Germinal center (tissue), 1 donor: ENCODE measurements at regions not wholly inside any gene's neighbourhood (a gene's known extent, or its start where the extent isn't known, plus 50 kb on each side); places are given as distances from the start of the nearest gene placed in this dataset.
"Not testable (repeated sequence)": the region's sequence is repeated elsewhere in the genome, so short reads cannot be mapped to it uniquely, and the experiment has no call there.

Experiments
- DNase-seq: peaks from one replicate; pipeline ENCODE4 v3.0.0; 2012; ENCODE audit warnings: mixed read lengths, low spot score

DNA sequence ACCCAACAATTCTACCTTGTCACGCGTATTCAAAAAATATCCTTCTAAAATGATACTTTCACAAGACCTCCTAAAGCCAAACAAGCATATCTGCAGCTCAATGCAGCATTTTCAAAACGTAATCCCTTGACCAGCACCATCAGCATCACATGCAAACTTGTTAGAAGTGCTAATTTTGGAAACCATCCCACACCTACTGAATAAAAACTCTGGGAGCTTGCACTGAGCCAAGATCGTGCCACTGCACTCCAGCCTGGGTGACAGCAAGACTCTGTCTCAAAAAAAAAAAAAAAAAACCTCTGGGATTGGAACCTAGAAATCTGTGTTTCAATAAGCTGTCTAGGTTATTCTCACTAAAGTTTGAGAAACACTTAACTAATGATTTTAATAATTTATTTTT, 223.3 kb upstream of the CCDC54 start:
- DNase-seq, result no peak

DNA sequence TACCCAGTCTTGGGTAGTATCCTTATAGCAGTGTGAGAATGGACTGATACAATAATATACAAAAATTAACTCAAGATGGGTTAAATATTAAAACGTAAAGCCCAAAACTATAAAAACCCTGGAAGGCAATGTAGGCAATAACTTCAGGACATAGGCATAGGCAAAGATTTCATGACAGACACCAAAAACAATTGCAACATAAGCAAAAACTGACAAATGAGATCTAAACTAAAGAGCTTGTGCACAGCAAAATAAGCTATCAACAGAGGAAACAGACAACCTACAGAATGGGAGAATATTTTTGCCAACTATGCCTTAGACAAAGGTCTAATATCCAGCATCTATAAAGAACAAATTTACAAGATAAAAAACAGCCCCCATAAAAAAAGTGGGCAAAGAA, 204.8 kb upstream of the CCDC54 start:
- no peak for DNase-seq

- DNase-seq, result no peak
Measured at GRCh38 chr3:107184375-107184774, 192.9 kb upstream of the CCDC54 start.

DNA sequence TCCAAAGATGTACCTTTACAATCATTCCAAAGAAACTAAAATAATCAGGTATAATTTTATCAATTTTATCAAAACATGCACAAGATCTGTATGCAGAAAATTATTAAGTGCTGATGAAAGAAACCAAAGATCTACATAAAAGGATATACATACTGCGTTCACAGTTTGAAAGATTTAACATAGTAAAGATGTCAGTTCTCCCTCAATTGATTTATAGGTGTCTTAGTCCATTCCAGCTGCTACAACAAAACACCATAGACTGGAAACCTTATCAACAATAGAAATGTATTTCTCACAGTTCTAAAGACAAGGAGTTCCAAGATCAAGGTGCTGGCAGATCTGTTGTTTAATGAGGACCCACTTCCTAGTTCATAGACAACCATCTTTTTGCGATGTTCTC, 189.0 kb upstream of the CCDC54 start:
- DNase-seq, result no peak

DNA sequence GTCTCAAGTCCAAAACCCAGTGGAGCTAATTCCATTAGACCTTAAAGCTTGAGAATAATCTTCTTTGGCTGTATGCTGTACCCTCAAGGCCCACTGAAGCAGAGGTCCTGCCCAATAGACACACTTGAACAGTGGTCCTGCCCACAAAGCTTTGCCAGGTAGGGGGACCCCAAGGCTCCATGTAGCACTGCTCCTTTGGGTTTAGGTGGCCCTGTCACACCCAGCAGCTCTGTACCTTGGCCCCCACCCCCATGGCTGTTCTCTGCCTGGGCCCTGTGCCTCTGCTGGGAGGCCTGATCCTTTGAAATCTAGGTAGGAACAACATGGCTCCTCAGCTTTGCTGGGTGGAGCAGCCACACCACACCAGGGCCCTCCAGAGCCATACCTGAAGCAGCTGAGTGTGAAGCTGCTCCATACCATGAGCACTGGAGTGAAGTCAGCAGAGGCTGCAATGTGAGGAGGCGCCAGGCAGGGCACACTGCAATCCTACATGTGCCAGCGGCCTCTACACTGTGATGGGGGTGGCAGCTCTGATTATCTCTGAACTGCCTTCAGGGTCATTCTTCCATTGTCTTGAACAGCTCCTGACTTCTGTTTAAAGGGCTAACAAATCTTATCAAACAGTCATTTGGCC, 188.0 kb upstream of the CCDC54 start:
- DNase-seq, result no peak

GRCh38 chr3:107193116-107193515, 184.1 kb upstream of the CCDC54 start:
- no peak for DNase-seq

- DNase-seq, result no peak
Measured at GRCh38 chr3:107198581-107199181, 178.6 kb upstream of the CCDC54 start.

- DNase-seq, result no peak
Measured at GRCh38 chr3:107201146-107201545, 176.1 kb upstream of the CCDC54 start.

DNA sequence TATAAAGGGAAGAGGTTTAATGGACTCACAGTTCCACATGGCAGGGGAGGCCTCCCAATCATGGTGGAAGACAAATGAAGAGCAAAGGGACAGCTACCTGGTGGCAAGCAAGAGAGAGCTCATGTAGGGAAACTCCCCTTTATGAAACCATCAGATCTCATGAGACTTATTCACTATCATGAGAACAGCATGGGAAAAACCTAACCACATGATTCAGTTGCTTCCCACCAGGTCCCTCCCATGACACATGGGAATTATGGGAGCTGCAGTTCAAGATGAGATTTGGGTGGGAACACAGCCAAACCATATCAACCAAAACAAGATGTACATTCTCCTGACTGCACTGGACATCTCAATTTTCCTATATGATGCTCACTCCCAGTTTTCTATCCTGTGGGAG, 174.4 kb upstream of the CCDC54 start:
- not testable (repeated sequence) for DNase-seq

DNA sequence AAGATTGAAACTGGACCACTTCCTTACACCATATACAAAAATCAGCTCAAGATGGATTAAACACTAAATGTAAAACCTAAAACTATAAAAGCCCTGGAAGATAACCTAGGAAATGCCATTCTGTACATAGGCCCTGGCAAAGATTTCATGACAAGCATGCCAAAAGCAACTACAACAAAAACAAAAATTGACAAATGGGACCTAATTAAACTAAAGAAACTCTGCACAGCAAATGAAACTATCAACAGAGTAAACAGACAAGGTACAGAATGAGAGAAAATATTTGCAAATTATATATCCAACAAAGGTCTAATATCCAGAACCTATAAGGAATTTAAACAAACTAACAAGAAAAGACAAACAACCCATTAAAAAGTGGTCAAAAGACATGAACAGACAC, 173.1 kb upstream of the CCDC54 start:
- no peak for DNase-seq

DNA sequence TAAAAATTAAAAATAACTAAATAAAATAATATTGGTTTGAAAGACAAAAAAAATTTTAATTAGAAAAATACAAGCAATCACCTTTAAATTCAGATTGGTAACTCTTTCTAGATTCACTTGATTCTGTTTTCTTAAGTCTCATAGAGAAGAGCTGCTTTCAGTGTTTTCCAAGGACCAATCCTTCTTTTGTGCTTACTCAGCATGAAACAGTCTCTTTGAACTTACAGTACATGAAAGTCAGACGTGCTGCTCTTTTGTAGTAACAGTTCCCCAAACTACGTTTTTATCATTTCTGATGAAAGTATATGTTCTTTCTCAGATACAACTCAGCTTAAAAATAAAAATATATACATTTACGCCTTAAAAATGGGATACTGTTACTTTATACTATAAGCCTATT, 171.9 kb upstream of the CCDC54 start:
- no peak for DNase-seq

- DNase-seq, result peak; percentile 32
Measured at GRCh38 chr3:107206141-107206540, 171.1 kb upstream of the CCDC54 start.

- no peak for DNase-seq
Measured at GRCh38 chr3:107206945-107207344, 170.3 kb upstream of the CCDC54 start.

DNA sequence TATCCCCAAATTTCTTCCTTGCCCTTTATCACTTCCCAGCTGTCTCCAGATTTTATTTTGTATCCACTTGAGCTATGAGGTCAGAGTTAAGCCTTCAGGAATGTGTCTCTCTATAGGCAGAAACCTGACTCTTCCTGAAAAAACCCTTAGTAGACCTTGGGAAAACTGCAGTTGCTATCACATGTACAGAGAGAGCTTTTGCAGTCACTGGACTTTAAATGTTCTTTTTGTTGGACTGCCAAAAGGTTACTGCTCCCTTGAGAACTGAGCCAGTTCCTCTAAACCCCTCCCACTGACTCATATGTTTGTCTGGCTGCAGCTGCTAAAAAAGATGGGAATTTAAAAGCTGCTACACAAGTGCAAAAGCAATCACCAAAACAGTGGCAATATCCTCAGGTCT, 169.1 kb upstream of the CCDC54 start:
- DNase-seq, result no peak

GRCh38 chr3:107208796-107209195, 168.4 kb upstream of the CCDC54 start:
- no peak for DNase-seq

DNA sequence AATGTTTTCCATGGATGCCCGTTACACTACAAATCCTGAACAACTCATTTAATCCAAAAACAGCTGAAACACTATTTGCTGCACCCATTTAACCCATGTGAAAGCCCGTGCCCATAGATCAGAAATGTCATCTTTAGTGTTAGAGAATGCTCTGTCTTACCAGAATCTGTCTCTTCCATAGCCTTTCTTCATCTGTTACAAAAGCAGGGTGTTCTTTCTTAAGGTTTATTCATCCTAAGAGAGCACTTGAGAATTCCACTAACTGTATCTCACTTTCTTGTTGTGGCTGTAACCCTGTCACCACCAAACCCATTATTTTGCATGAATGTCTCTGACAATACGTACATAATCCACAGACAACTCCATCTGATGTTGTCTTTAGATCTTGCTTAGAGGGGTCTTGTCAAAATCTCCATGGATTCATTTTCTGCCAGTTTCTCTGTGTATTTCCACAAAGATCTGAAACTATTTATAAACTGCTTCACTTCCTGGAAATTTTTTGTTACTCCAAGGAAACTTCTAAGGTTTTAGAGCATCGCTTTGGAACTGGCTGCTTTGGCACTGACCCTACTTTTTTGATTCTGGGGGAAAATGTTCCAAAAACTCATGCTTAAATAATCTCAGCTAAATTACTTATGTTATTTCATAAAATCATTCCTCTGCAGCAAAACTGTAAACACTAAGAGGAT, 167.8 kb upstream of the CCDC54 start:
- no peak for DNase-seq

DNA sequence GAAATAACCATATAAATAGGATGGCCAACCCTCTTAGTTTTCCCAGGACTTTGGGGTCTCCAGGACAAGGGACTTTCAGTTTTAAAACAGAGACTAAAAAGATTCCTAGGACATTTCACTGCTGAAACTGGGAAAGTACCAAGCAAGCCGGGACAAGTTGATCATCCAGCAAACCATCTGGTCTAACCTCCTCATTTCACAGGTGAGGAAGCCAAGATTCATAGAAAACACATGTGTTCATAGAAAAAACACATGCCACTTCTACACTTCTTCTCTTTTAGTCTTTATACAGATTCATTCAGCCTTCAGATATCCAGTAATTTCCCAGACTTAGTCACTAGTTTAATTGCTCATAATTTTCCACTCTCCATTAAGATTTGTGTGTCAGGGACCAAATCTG, 165.6 kb upstream of the CCDC54 start:
- DNase-seq, result no peak

DNA sequence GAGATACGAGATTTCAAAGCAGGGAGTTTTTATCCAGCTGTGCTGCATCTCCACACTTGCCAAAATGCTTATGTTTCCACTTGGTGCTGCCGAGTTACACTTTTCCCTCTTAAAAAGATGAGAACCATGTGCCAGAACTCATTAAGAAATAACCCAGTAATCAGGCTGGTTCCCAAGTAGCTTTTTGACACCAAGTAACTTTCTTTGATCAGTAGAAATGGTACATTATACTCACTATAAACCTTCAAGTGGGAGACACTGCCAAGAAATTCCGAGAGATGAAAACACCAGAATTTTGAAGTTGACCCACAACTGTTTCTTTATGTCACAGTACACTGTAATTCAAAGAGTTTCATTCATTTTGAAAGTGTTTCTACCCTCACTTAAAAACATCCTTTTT, 164.6 kb upstream of the CCDC54 start:
- no peak for DNase-seq

GRCh38 chr3:107213044-107213669, 164.1 kb upstream of the CCDC54 start:
- no peak for DNase-seq

GRCh38 chr3:107216229-107216628, 161.0 kb upstream of the CCDC54 start:
- DNase-seq, result no peak

DNA sequence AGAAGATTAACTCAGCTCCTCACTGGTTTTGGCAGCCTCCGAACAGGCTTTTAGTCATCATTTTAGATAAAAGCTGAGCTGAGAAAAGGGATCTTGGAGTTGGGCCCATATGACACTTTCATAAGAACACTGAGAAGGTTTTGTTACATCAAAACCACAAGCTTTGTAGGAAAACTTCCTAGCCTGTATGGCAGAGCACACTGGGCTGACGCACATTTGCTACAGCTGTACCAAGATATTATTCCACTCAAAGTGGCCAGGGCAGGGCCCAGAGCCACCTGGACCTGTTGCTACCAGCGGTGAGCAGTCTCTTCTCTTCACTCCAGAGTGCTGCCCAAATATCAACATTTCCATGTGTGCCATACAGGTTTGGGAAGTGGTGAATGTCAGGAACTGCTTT, 160.5 kb upstream of the CCDC54 start:
- no peak for DNase-seq

GRCh38 chr3:107217172-107217571, 160.1 kb upstream of the CCDC54 start:
- DNase-seq, result no peak

GRCh38 chr3:107218864-107219269, 158.4 kb upstream of the CCDC54 start:
- DNase-seq, result no peak
